ENCODE measurements at regions not wholly inside any gene's neighbourhood (a gene's known extent, or its start where the extent isn't known, plus 50 kb on each side); places are given as distances from the start of the nearest gene placed in this dataset.
A peak's percentile ranks its signal among the peaks of the same experiment; 100 is the strongest.

- no peak for ATAC-seq (ENCODE audit: low read depth in 2 of 2)
- no peak overlapping the region for H3K27ac Mint-ChIP-seq
- no peaks in the 10 kb centered on the region for H3K27me3 Mint-ChIP-seq
- no peak overlapping the region for H3K4me3 Mint-ChIP-seq
- H3K4me1 Mint-ChIP-seq: peaks cover 0 to 20% (median 7%) of the 10 kb centered on the region in 3 donors
- H3K9me3 Mint-ChIP-seq: no peaks in the 10 kb centered on the region
- no peak for DNase-seq
- H3K36me3 Mint-ChIP-seq: no peaks in the 10 kb centered on the region
Measured at GRCh38 chr12:46438719-46439319, 66.2 kb upstream of the SLC38A2 start.

DNA sequence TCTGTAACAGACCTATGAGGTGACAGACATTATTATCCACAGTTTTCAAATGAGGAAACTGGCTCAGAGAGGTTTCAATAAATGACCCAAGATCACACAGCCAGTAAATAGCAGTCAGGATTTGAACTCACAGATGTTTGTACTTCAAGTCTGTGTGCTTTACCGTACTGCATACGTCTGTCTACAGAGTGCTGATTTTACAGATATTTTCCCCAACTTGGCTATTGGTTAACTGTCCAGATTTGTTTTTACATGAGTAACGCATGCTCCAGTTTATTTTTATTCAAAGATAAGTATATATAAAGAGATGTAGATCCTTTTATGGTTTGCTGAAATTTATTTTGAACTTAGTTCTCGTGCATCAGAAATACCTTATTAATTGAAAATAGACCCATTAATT, 65.7 kb upstream of the SLC38A2 start:
- no peak for ATAC-seq (ENCODE audit: low read depth in 2 of 2)
- Mint-ChIP-seq H3K36me3 (no peaks in the 10 kb centered on the region), H3K9me3 (no peaks in the 10 kb centered on the region), H3K4me1 (peaks cover 0 to 24% (median 6%) of the 10 kb centered on the region in 3 donors), H3K4me3 (no peak overlapping the region), H3K27me3 (no peaks in the 10 kb centered on the region), H3K27ac (peak overlapping the region in 1 of 6 donors; percentile 1)
- DNase-seq: no peak

GRCh38 chr12:46437469-46437868, 64.9 kb upstream of the SLC38A2 start:
- Mint-ChIP-seq H3K27ac (no peak overlapping the region), H3K9me3 (no peaks in the 10 kb centered on the region), H3K36me3 (no peaks in the 10 kb centered on the region), H3K4me1 (peaks cover 0 to 24% (median 5%) of the 10 kb centered on the region in 3 donors), H3K27me3 (no peaks in the 10 kb centered on the region), H3K4me3 (no peak overlapping the region)
- DNase-seq: no peak
- ATAC-seq (ENCODE audit: low read depth in 2 of 2): no peak

DNA sequence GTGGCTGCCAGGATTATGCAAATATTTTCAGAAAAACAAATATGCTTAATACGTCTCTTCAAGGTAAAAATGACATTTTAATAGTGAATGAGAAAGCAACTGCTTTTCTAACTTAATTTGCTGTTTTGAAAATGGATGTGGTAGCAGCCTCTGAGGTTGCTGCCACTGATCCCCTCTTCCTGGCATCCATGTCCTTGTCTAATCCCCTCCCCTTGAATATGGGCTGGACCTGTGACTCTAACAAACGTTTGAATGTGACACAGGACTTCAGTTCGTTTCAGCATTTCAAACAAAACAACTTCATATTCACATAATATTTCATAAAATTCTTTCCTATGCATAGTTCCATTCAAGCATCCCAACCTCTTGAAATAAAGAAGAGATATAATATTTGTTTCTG, 64.2 kb upstream of the SLC38A2 start:
- H3K4me1 Mint-ChIP-seq: peaks cover 0 to 23% (median 5%) of the 10 kb centered on the region in 3 donors
- no peaks in the 10 kb centered on the region for H3K27me3 Mint-ChIP-seq
- H3K9me3 Mint-ChIP-seq: no peaks in the 10 kb centered on the region
- no peaks in the 10 kb centered on the region for H3K36me3 Mint-ChIP-seq
- no peak overlapping the region for H3K4me3 Mint-ChIP-seq
- peak overlapping the region in 2 of 6 donors; percentile 33 to 70 for H3K27ac Mint-ChIP-seq
- DNase-seq (no peak), ATAC-seq (ENCODE audit: low read depth in 2 of 2) (no peak)

- Mint-ChIP-seq H3K4me1 (peaks cover 0 to 16% (median 5%) of the 10 kb centered on the region in 3 donors), H3K36me3 (no peaks in the 10 kb centered on the region), H3K27me3 (no peaks in the 10 kb centered on the region), H3K27ac (peak overlapping the region in 2 of 6 donors; percentile 19 to 61), H3K4me3 (no peak overlapping the region), H3K9me3 (no peaks in the 10 kb centered on the region)
- DNase-seq (no peak), ATAC-seq (ENCODE audit: low read depth in 2 of 2) (no peak)
Measured at GRCh38 chr12:46435625-46436024, 63.1 kb upstream of the SLC38A2 start.

DNA sequence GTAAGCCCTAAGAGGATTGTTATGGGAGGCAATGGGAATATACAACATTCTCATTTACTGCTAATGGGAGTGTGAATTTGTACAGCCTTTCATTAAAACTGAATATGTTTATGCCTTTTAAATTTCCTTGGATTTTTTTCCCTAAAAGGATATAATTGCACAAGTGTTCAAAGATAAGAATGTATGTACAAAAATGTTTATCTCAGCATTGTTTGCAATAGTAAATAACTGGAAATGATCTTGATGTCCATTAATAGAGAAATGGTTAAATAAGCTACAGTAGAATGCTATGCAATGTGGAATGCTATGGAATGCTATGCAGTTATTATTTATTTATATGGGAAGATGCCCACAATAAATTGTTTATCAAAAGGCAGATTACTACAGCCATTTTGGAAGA, 62.5 kb upstream of the SLC38A2 start:
- Mint-ChIP-seq H3K27me3 (no peaks in the 10 kb centered on the region), H3K9me3 (no peaks in the 10 kb centered on the region), H3K36me3 (no peaks in the 10 kb centered on the region), H3K4me3 (no peak overlapping the region), H3K27ac (no peak overlapping the region), H3K4me1 (peaks cover 0 to 15% (median 3%) of the 10 kb centered on the region in 3 donors)
- ATAC-seq (ENCODE audit: low read depth in 2 of 2) (no peak), DNase-seq (no peak)

DNA sequence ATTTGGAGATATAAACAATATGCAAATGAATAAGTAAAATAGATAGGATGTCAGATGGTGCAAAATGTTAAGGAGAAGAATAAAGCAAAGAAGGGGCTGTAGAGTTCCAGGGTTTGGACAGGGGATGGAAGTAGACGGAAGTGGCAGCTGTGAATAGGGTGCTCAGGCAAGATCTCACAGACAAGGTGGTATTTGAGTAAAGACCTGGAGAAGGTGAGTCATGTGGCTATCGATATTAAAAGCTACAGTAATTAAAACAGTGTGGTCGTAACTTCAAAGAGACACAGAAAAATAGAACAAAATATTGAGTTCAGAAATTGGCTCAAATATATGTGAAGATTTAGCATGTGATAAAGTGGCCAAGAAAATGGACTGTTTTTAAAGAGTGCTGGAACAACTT, 61.3 kb upstream of the SLC38A2 start:
- H3K27ac Mint-ChIP-seq: no peak overlapping the region
- no peaks in the 10 kb centered on the region for H3K27me3 Mint-ChIP-seq
- no peaks in the 10 kb centered on the region for H3K36me3 Mint-ChIP-seq
- H3K4me1 Mint-ChIP-seq: peaks cover 0 to 21% (median 4%) of the 10 kb centered on the region in 3 donors
- no peaks in the 10 kb centered on the region for H3K9me3 Mint-ChIP-seq
- DNase-seq: no peak
- no peak overlapping the region for H3K4me3 Mint-ChIP-seq
- ATAC-seq (ENCODE audit: low read depth in 2 of 2): no peak

- peaks cover 0 to 1% of the 10 kb centered on the region in 2 donors for H3K36me3 Mint-ChIP-seq
- H3K27ac Mint-ChIP-seq: peak overlapping the region in 2 of 6 donors; percentile 18 to 63
- ATAC-seq (ENCODE audit: low read depth in 2 of 2): no peak
- H3K4me1 Mint-ChIP-seq: peaks cover 0 to 21% (median 4%) of the 10 kb centered on the region in 3 donors
- no peak for DNase-seq
- H3K9me3 Mint-ChIP-seq: peaks cover 0 to 2% (median 0%) of the 10 kb centered on the region in 7 donors
- H3K4me3 Mint-ChIP-seq: no peak overlapping the region
- H3K27me3 Mint-ChIP-seq: no peaks in the 10 kb centered on the region
Measured at GRCh38 chr12:46432325-46432724, 59.8 kb upstream of the SLC38A2 start.

GRCh38 chr12:46430340-46430948, 57.9 kb upstream of the SLC38A2 start:
- Mint-ChIP-seq H3K36me3 (peaks cover 8% of the 10 kb centered on the region in 2 donors), H3K9me3 (peaks cover 0 to 6% (median 2%) of the 10 kb centered on the region in 7 donors), H3K27me3 (no peaks in the 10 kb centered on the region), H3K4me3 (no peak overlapping the region), H3K27ac (peak overlapping the region in 2 of 6 donors; percentile 8 to 30), H3K4me1 (peaks cover 3 to 28% (median 4%) of the 10 kb centered on the region in 3 donors)
- ATAC-seq (ENCODE audit: low read depth in 2 of 2): no peak
- DNase-seq: no peak

All from naive B cell (primary cell).